GM12872 (cell line): ENCODE measurements at regions not wholly inside any gene's neighbourhood (a gene's known extent, or its start where the extent isn't known, plus 50 kb on each side); places are given as distances from the start of the nearest gene placed in this dataset.

Source experiments
- CTCF ChIP-seq: IDR thresholded peaks from 3 replicates; pipeline ENCODE4 v1.5.1; 2011; ENCODE audit warnings: low read depth, mild to moderate bottlenecking, low read length, moderate library complexity; ENCODE audit not compliant: insufficient read depth

GRCh38 chr15:95580121-95580520 lies 750.4 kb upstream of the NR2F2 start:
- no peak for TF ChIP-seq CTCF

DNA sequence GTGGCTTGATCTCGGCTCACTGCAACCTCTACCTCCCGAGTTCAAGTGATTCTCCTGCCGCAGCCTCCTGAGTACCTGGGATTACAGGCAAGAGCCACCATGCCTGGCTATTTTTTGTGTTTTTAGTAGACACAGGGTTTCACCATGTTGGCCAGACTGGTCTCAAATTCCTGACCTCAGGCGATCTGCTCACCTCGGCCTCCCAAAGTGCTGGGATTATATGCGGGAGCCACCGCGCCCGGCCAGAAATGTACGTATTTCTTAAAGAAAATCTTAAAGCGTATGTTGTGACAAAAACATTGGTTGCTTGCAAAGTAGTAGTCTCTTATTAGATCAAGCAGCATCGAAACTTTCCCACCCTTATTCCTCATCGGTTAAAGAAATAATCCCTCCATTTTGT lies 748.9 kb upstream of the NR2F2 start:
- TF ChIP-seq CTCF: no peak

DNA sequence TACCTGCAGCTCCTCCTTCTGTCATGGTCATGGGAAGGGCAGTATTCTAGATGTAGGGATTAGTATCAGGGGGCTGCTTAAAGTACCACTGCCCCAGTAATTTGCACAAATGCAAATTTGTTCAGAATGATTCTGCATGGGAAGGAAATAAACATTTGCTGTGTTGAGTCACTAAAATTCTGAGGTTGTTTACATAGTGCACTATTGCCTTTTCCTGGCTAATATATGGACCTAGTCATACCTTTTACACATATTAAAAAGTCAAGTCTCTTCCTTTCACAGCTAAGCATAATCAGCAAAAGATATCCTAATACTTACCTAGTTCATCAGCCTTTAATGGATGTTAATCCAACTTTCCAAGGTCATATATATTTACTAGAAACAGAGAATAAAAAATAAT lies 746.4 kb upstream of the NR2F2 start:
- no peak for TF ChIP-seq CTCF

- no peak for TF ChIP-seq CTCF
Measured at GRCh38 chr15:95588056-95588455, 742.4 kb upstream of the NR2F2 start.

GRCh38 chr15:95590533-95591044 lies 739.9 kb upstream of the NR2F2 start:
- no peak for TF ChIP-seq CTCF

DNA sequence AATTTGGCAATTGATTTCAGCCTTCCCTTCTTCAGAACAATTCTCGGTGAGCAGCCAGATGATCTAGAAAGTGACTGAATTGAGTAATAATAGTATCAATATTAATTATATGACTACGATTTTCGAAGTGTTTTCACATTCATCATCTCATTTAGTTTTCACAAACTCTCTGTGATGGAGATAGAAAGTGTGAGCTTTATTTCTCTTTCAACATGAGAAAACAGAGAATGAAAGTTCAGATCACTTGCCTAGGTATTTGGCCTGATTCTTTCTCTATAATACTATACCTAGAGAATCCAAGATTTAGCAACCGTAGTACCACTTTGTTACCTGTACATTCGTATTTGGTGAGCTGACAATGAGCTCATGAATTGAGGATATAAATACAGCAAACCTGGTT lies 739.2 kb upstream of the NR2F2 start:
- no peak for TF ChIP-seq CTCF

DNA sequence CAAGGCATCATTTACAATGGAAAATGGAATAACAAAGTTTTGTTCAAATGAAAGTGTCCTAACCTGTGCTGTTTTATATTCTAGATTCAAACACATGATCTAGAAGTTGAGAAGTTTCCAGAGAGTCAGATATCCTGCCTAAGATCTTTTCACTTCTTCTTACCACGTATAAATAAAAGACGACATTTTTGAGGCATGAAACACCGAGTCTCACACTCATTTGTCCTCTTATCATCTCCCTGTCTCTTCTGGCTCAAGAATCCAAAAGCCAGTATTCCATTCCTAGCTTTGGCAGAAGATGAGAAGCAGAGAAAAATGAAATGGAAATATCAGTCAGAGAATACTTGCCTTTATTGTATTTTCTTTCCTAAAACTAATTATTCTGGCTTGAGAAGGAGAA lies 738.6 kb upstream of the NR2F2 start:
- no peak for TF ChIP-seq CTCF

DNA sequence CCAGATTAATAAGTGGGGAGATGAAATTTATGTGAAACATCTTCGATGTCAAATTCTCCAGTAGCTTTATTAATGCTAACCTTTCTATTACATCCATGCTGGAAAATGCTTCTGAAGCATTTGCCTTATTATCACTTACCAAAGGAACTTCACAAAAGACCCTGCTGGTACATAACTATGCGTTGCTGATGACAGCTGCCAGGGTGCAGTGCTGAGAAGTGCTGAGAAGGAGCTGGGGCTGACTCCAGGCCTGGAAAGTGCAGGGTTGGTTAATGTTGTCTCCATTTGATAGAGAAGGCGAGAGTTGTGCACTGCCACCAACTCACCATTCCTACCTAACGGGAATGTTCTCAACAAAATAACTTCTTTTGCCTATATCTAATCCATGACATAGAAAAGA lies 736.0 kb upstream of the NR2F2 start:
- no peak for TF ChIP-seq CTCF
